ENCODE measurements at regions not wholly inside any gene's neighbourhood (a gene's known extent, or its start where the extent isn't known, plus 50 kb on each side); places are given as distances from the start of the nearest gene placed in this dataset.

- Histone ChIP-seq H3K27ac (no peak overlapping the region), H3K4me1 (no peaks in the 10 kb centered on the region), H3K4me3 (no peak overlapping the region), H3K27me3 (no peaks in the 10 kb centered on the region), H3K9me3 (no peaks in the 10 kb centered on the region), H3K36me3 (no peaks in the 10 kb centered on the region)
- WGBS, 2 donors (ENCODE audit: low coverage in 1 of 2), result 51 to 55% methylated on average over 4 of the region's 4 CpGs
- in situ Hi-C loops (cut with MboI; ENCODE audit: low pct_ligation_motif_present in 1 of 4, low pct_unique_long_range_greater_than_20kb in 1 of 4, low sequenced_read_pairs in 3 of 4) (loop anchor here in 3 of 4 donors (25.0 kb wide), 2 partner anchors 686 to 711 kb away; no protein-coding TSS in a partner anchor), intact Hi-C loops (cut with DNase I; ENCODE audit: low total_unique reads) (no loop called here)
- DNase-seq, result no peak
- TF ChIP-seq EP300 (IDR thresholded peaks at IDR 0.05; ENCODE audit: low read depth), result no peak
- no peak for TF ChIP-seq CTCF (IDR thresholded peaks at IDR 0.05)
- no peak for TF ChIP-seq POLR2A (IDR thresholded peaks at IDR 0.05)
- TF ChIP-seq POLR2AphosphoS5 (IDR thresholded peaks at IDR 0.05), result no peak
These were observed 58.4 kb upstream of the SPAG16 start for GRCh38 chr2:213225866-213226265.

- H3K27me3 ChIP-seq, result no peaks in the 10 kb centered on the region
- H3K36me3 ChIP-seq, result no peaks in the 10 kb centered on the region
- DNase-seq, result no peak
- no peaks in the 10 kb centered on the region for H3K9me3 ChIP-seq
- in situ Hi-C loops (cut with MboI; ENCODE audit: low pct_ligation_motif_present in 1 of 4, low pct_unique_long_range_greater_than_20kb in 1 of 4, low sequenced_read_pairs in 3 of 4) (loop anchor here in 3 of 4 donors (25.0 kb wide), 2 partner anchors 685 to 710 kb away; no protein-coding TSS in a partner anchor), intact Hi-C loops (cut with DNase I; ENCODE audit: low total_unique reads) (no loop called here)
- H3K4me3 ChIP-seq, result no peak overlapping the region
- no peak overlapping the region for H3K27ac ChIP-seq
- TF ChIP-seq EP300 (IDR thresholded peaks at IDR 0.05; ENCODE audit: low read depth) (no peak), POLR2A (IDR thresholded peaks at IDR 0.05) (no peak), CTCF (IDR thresholded peaks at IDR 0.05) (no peak), POLR2AphosphoS5 (IDR thresholded peaks at IDR 0.05) (no peak)
- H3K4me1 ChIP-seq, result no peaks in the 10 kb centered on the region
These were observed 56.8 kb upstream of the SPAG16 start for GRCh38 chr2:213227458-213227857.

- intact Hi-C loops (cut with DNase I; ENCODE audit: low total_unique reads), result no loop called here
- H3K4me3 ChIP-seq, result no peak overlapping the region
- no peak for TF ChIP-seq EP300 (IDR thresholded peaks at IDR 0.05; ENCODE audit: low read depth)
- no peak for TF ChIP-seq POLR2A (IDR thresholded peaks at IDR 0.05)
- TF ChIP-seq CTCF (IDR thresholded peaks at IDR 0.05), result no peak
- TF ChIP-seq POLR2AphosphoS5 (IDR thresholded peaks at IDR 0.05), result no peak
- H3K9me3 ChIP-seq, result no peaks in the 10 kb centered on the region
- WGBS, 2 donors (ENCODE audit: low coverage in 1 of 2), result 89 to 95% methylated on average over 1 of the region's 1 CpG
- in situ Hi-C loops (cut with MboI; ENCODE audit: low pct_ligation_motif_present in 1 of 4, low pct_unique_long_range_greater_than_20kb in 1 of 4, low sequenced_read_pairs in 3 of 4), result loop anchor here in 3 of 4 donors (25.0 kb wide), 2 partner anchors 684 to 709 kb away; no protein-coding TSS in a partner anchor
- DNase-seq, result no peak
- H3K27ac ChIP-seq, result no peak overlapping the region
- H3K4me1 ChIP-seq, result no peaks in the 10 kb centered on the region
- H3K27me3 ChIP-seq, result no peaks in the 10 kb centered on the region
- H3K36me3 ChIP-seq, result no peaks in the 10 kb centered on the region
These were observed 55.6 kb upstream of the SPAG16 start for GRCh38 chr2:213228638-213229037.

GRCh38 chr2:213229814-213230213 lies 54.5 kb upstream of the SPAG16 start:
- 70 to 76% methylated on average over 4 to 8 of the region's 8 CpGs for WGBS, 2 donors (ENCODE audit: low coverage in 1 of 2)
- intact Hi-C loops (cut with DNase I; ENCODE audit: low total_unique reads) (no loop called here), in situ Hi-C loops (cut with MboI; ENCODE audit: low pct_ligation_motif_present in 1 of 4, low pct_unique_long_range_greater_than_20kb in 1 of 4, low sequenced_read_pairs in 3 of 4) (loop anchor here in 3 of 4 donors (25.0 kb wide), 2 partner anchors 682 to 707 kb away; no protein-coding TSS in a partner anchor)
- Histone ChIP-seq H3K36me3 (no peaks in the 10 kb centered on the region), H3K27ac (no peak overlapping the region), H3K9me3 (no peaks in the 10 kb centered on the region), H3K27me3 (no peaks in the 10 kb centered on the region), H3K4me1 (no peaks in the 10 kb centered on the region), H3K4me3 (no peak overlapping the region)
- TF ChIP-seq POLR2AphosphoS5 (IDR thresholded peaks at IDR 0.05), result no peak
- TF ChIP-seq POLR2A (IDR thresholded peaks at IDR 0.05), result no peak
- no peak for TF ChIP-seq EP300 (IDR thresholded peaks at IDR 0.05; ENCODE audit: low read depth)
- no peak for TF ChIP-seq CTCF (IDR thresholded peaks at IDR 0.05)
- DNase-seq, result no peak

Measured in transverse colon (tissue), 4 donors.